ENCODE measurements at regions not wholly inside any gene's neighbourhood (a gene's known extent, or its start where the extent isn't known, plus 50 kb on each side); places are given as distances from the start of the nearest gene placed in this dataset.

DNA sequence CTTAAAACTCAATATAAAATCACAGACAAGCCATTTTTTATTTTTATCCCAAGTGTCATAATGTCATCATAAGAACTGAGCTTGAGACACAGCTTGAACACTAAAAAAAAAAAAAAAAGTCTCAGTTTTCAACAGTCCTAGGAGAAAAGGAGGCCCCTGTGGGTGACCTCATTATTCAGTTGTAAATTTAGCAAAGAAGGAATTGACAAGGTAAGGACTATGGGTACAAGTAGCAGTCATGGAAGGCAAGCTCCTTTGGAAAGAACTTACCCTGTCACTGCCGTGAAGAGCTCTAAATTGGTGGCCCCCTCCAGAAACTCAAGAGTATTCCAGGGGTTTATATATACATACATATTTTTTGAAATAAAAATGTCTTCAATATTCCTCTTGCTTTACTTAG, 864.4 kb upstream of the KCND2 start:
- TF ChIP-seq, protein P1, sequence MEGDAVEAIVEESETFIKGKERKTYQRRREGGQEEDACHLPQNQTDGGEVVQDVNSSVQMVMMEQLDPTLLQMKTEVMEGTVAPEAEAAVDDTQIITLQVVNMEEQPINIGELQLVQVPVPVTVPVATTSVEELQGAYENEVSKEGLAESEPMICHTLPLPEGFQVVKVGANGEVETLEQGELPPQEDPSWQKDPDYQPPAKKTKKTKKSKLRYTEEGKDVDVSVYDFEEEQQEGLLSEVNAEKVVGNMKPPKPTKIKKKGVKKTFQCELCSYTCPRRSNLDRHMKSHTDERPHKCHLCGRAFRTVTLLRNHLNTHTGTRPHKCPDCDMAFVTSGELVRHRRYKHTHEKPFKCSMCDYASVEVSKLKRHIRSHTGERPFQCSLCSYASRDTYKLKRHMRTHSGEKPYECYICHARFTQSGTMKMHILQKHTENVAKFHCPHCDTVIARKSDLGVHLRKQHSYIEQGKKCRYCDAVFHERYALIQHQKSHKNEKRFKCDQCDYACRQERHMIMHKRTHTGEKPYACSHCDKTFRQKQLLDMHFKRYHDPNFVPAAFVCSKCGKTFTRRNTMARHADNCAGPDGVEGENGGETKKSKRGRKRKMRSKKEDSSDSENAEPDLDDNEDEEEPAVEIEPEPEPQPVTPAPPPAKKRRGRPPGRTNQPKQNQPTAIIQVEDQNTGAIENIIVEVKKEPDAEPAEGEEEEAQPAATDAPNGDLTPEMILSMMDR (IDR thresholded peaks at IDR 0.05 in 4 of 5, conservative IDR thresholded peaks at IDR 0.05 in 1 of 5) = no peak
- no peak for TF ChIP-seq POLR2A (IDR thresholded peaks at IDR 0.05)

All from gastrocnemius medialis (tissue), 4 donors.